HCT116 (cell line): ENCODE measurements at regions not wholly inside any gene's neighbourhood (a gene's known extent, or its start where the extent isn't known, plus 50 kb on each side); places are given as distances from the start of the nearest gene placed in this dataset.

Source experiments
- ATAC-seq: fragments of 200-7000 bp; cut with Tn5 transposase; 2 replicates; pipeline ENCODE4 v1.9.1; 2020; ENCODE audit warnings: mild to moderate bottlenecking, moderate library complexity
- BruUV-seq: library from RNA; stranded (reverse); fragments of 400-500 nt; replicated peaks from 2 replicates; lab custom pipeline; 2021; lab: Mats Ljungman, UMichigan
- CTCF ChIA-PET: fragments of 300-600 bp; sonication (Branson Sonifier 250); formaldehyde crosslinking; loops from one replicate; lab custom pipeline; 2021; ENCODE audit warnings: antibody characterized with exemption; lab: Charles Lee
- POLR2A ChIA-PET: fragments of 300-600, 350-600 bp; sonication (Branson Sonifier 250); formaldehyde crosslinking; loops from one replicate; lab custom pipeline; 2021; ENCODE audit warnings: antibody characterized with exemption; lab: Charles Lee
- RAD21 ChIA-PET, 2 experiments: fragments of 300-600 bp; sonication (Branson Sonifier 250); formaldehyde crosslinking; loops; one replicate each; lab custom pipeline; 2023; ENCODE audit warnings: low total read pairs in 2 of 2; ENCODE audit not compliant: uncharacterized antibody in 2 of 2, unreplicated experiment in 2 of 2, low non-redundant PET in 1 of 2; lab: Charles Lee
- DNase-seq: peaks from one replicate; pipeline ENCODE4 v3.0.0-alpha.2; 2010; ENCODE audit warnings: low read depth, low spot score
- H2AFZ ChIP-seq: fragments of 200-600 bp; shearing (Covaris generic), sonication (generic); 2 replicates; pipeline ENCODE4 v1.6.1; 2017; ENCODE audit warnings: low read depth, mixed run types, mixed read lengths, antibody characterized with exemption, low read length; ENCODE audit not compliant: poor library complexity, severe bottlenecking
- H3K27ac ChIP-seq: 2 replicates; pipeline ENCODE4 v1.5.1; 2012; ENCODE audit warnings: low read depth, low read length
- H3K27me3 ChIP-seq: fragments of 200-600 bp; sonication (generic); 2 replicates; pipeline ENCODE4 v1.6.1; 2016; ENCODE audit warnings: mixed run types, low read length, mixed read lengths; ENCODE audit not compliant: insufficient read depth
- H3K36me3 ChIP-seq, 2 experiments: fragments of 200-500 bp in 1 of 2; fragments of 200-600 bp in 1 of 2; sonication (Bioruptor generic) in 1 of 2; sonication (generic) in 1 of 2; 2 replicates each; pipeline versions ENCODE4 v1.5.1 to v1.6.1; 2014 to 2016; ENCODE audit warnings: low read length in 2 of 2, inconsistent platforms in 1 of 2, mixed read lengths in 1 of 2, mixed run types in 1 of 2; ENCODE audit not compliant: insufficient read depth in 2 of 2, control insufficient read depth in 1 of 2
- H3K4me1 ChIP-seq, 2 experiments: fragments of 200-600 bp in 1 of 2; sonication (generic) in 1 of 2; 2 replicates each; pipeline versions ENCODE4 v1.5.1 to v1.6.1; 2012 to 2017; ENCODE audit warnings: low read length in 2 of 2, inconsistent platforms in 1 of 2, mild to moderate bottlenecking in 1 of 2, mixed read lengths in 1 of 2, mixed run types in 1 of 2, moderate library complexity in 1 of 2; ENCODE audit not compliant: insufficient read depth in 2 of 2, control insufficient read depth in 1 of 2
- H3K4me2 ChIP-seq: fragments of 200-600 bp; sonication (generic); 2 replicates; pipeline ENCODE4 v1.6.1; 2017; ENCODE audit warnings: mixed run types, low read length, mixed read lengths
- H3K4me3 ChIP-seq, 2 experiments: fragments of 200-600 bp in 1 of 2; sonication (generic) in 1 of 2; replicated peaks in 1 of 2; 2 replicates each; pipeline ENCODE4 v1.5.1; 2011 to 2016; ENCODE audit warnings: low read length in 2 of 2, control low read depth in 1 of 2, low read depth in 1 of 2, mild to moderate bottlenecking in 1 of 2, mixed read lengths in 1 of 2, mixed run types in 1 of 2
- H3K79me2 ChIP-seq: fragments of 200-600 bp; sonication (generic); 2 replicates; pipeline ENCODE4 v1.6.1; 2017; ENCODE audit warnings: mild to moderate bottlenecking, mixed run types, low read length, moderate library complexity, mixed read lengths; ENCODE audit not compliant: insufficient read depth
- H3K9ac ChIP-seq: fragments of 200-600 bp; sonication (generic); 2 replicates; pipeline ENCODE4 v1.6.1; 2016; ENCODE audit warnings: low read length, mixed read lengths
- H3K9me2 ChIP-seq: fragments of 200-600 bp; sonication (generic), shearing (Covaris generic); 2 replicates; pipeline ENCODE4 v1.6.1; 2017; ENCODE audit warnings: mixed run types, mild to moderate bottlenecking, moderate library complexity; ENCODE audit not compliant: insufficient read depth
- H3K9me3 ChIP-seq, 2 experiments: fragments of 200-500 bp in 1 of 2; fragments of 200-600 bp in 1 of 2; sonication (Bioruptor generic) in 1 of 2; sonication (generic) in 1 of 2; 2 replicates each; pipeline ENCODE4 v1.6.1; 2014 to 2017; ENCODE audit warnings: low read length in 2 of 2, mixed read lengths in 2 of 2, inconsistent platforms in 1 of 2, low read depth in 1 of 2, mild to moderate bottlenecking in 1 of 2, mixed run types in 1 of 2, moderate library complexity in 1 of 2; ENCODE audit not compliant: control insufficient read depth in 1 of 2, insufficient read depth in 1 of 2
- H4K20me1 ChIP-seq: fragments of 200-600 bp; sonication (generic), shearing (Covaris generic); 2 replicates; pipeline ENCODE4 v1.6.1; 2017; ENCODE audit warnings: mixed run types, mild to moderate bottlenecking, moderate library complexity; ENCODE audit not compliant: insufficient read depth
- CEBPB ChIP-seq: IDR thresholded peaks from 2 replicates; pipeline ENCODE4 v1.6.1; 2012; ENCODE audit warnings: low read depth
- EGR1 ChIP-seq: IDR thresholded peaks from 2 replicates; pipeline ENCODE4 v1.6.1; 2012; ENCODE audit warnings: low read depth
- EZH2 ChIP-seq: fragments of 200-600 bp; sonication (generic); IDR thresholded peaks from 2 replicates; pipeline ENCODE4 v1.6.1; 2017; ENCODE audit warnings: antibody characterized with exemption, mixed run types
- EZH2phosphoT487 ChIP-seq: fragments of 200-600 bp; IDR thresholded peaks from 2 replicates; pipeline ENCODE4 v1.6.1; 2018; ENCODE audit warnings: antibody characterized with exemption, borderline replicate concordance
- FOSL1 ChIP-seq: IDR thresholded peaks from 2 replicates; pipeline ENCODE4 v1.6.1; 2012; ENCODE audit warnings: low read depth
- JUND ChIP-seq: IDR thresholded peaks from 2 replicates; pipeline ENCODE4 v1.6.1; 2012
- SIN3A ChIP-seq: IDR thresholded peaks from 2 replicates; pipeline ENCODE4 v1.6.1; 2012; ENCODE audit warnings: low read depth
- YY1 ChIP-seq: IDR thresholded peaks from 2 replicates; pipeline ENCODE4 v1.6.1; 2011; ENCODE audit warnings: low read length, low read depth, moderate library complexity, mild to moderate bottlenecking; ENCODE audit not compliant: insufficient replicate concordance; ENCODE audit errors: extremely low read depth
- ZFX ChIP-seq: fragments of 450-650 bp; IDR thresholded peaks from 2 replicates; pipeline ENCODE4 v1.6.1; 2017
- intact Hi-C: fragments of 100-400 bp; cut with micrococcal nuclease; formaldehyde crosslinking; loops from 2 replicates; pipeline ENCODE4 v1.10.0; 2022
- TF ChIP-seq, protein P1 (sequence below): IDR thresholded peaks from 2 replicates; pipeline ENCODE4 v1.6.1; 2012; ENCODE audit warnings: low read depth
- TF ChIP-seq, protein P2 (sequence below): IDR thresholded peaks from 2 replicates; pipeline ENCODE4 v1.6.1; 2012

DNA sequence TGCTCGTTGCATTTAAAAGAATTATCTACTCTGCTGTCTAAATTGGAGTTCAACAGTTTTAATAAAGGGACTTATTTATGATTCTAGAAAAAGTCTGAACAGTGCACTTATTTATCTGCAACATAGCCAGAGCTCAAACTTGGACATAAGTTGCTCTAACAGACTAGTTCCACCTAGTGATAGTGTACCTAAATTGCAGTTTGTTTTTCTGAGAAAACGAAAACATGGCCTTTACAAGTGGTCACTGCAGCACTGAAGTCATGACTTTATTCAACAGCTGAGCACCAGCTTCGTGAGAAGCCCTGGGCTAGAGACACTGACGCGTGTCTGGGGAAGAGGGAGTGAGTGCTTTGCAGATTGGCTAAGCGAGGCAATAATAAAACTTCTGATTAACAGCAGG is 77.3 kb upstream of the IGSF1 start:
- Histone ChIP-seq H3K27me3 (no peaks in the 10 kb centered on the region), H3K4me3 (no peak overlapping the region), H3K4me1 (no peaks in the 10 kb centered on the region), H3K4me2 (no peak overlapping the region), H3K9me2 (no peaks in the 10 kb centered on the region), H3K9ac (no peak overlapping the region), H3K27ac (no peak overlapping the region), H3K36me3 (no peaks in the 10 kb centered on the region), H2AFZ (no peak overlapping the region), H3K9me3 (no peaks in the 10 kb centered on the region), H4K20me1 (no peaks in the 10 kb centered on the region), H3K79me2 (no peaks in the 10 kb centered on the region)
- ChIA-PET RAD21 (no interaction called here), CTCF (interaction anchor here (1.9 kb wide), 1 partner anchor 297 kb away, joined by 5 read pairs; no protein-coding TSS in a partner anchor), POLR2A (no interaction called here)
- TF ChIP-seq ZFX (no peak), CEBPB (no peak), SIN3A (no peak), EZH2phosphoT487 (no peak), EGR1 (no peak), FOSL1 (no peak), EZH2 (no peak), JUND (no peak), YY1 (no peak)
- TF ChIP-seq, protein P1, sequence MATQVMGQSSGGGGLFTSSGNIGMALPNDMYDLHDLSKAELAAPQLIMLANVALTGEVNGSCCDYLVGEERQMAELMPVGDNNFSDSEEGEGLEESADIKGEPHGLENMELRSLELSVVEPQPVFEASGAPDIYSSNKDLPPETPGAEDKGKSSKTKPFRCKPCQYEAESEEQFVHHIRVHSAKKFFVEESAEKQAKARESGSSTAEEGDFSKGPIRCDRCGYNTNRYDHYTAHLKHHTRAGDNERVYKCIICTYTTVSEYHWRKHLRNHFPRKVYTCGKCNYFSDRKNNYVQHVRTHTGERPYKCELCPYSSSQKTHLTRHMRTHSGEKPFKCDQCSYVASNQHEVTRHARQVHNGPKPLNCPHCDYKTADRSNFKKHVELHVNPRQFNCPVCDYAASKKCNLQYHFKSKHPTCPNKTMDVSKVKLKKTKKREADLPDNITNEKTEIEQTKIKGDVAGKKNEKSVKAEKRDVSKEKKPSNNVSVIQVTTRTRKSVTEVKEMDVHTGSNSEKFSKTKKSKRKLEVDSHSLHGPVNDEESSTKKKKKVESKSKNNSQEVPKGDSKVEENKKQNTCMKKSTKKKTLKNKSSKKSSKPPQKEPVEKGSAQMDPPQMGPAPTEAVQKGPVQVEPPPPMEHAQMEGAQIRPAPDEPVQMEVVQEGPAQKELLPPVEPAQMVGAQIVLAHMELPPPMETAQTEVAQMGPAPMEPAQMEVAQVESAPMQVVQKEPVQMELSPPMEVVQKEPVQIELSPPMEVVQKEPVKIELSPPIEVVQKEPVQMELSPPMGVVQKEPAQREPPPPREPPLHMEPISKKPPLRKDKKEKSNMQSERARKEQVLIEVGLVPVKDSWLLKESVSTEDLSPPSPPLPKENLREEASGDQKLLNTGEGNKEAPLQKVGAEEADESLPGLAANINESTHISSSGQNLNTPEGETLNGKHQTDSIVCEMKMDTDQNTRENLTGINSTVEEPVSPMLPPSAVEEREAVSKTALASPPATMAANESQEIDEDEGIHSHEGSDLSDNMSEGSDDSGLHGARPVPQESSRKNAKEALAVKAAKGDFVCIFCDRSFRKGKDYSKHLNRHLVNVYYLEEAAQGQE: no peak
- TF ChIP-seq, protein P2, sequence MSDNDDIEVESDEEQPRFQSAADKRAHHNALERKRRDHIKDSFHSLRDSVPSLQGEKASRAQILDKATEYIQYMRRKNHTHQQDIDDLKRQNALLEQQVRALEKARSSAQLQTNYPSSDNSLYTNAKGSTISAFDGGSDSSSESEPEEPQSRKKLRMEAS: no peak
- ATAC-seq (no peak; the same call in 1 of the 2 replicates), DNase-seq (no peak)
- BruUV-seq: no TSS peak
- intact Hi-C loops: no loop called here
